ENCODE measurements at regions not wholly inside any gene's neighbourhood (a gene's known extent, or its start where the extent isn't known, plus 50 kb on each side); places are given as distances from the start of the nearest gene placed in this dataset.
"Not testable (repeated sequence)": the region's sequence is repeated elsewhere in the genome, so short reads cannot be mapped to it uniquely, and the experiment has no call there.

DNA sequence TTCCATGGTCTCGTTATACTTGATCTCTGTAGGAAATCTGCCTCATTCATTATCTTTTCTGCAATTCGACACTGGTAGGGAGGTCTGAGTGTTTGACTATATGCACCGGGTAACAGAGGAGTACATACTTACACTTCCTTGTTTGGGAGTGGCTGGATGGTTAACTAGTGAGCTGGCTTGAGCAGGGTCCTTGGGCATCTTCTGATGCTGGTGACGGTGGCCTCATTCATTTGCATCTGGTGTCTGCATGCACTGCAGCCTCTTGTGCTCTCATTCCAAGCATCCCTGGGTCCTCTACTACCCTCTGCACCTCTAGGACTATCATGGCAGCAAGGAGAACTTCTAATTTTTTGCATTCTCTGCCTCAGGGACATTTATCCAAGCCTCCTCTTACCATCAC lies 100.0 kb upstream of the TCF4 start:
- DNase-seq: no peak

DNA sequence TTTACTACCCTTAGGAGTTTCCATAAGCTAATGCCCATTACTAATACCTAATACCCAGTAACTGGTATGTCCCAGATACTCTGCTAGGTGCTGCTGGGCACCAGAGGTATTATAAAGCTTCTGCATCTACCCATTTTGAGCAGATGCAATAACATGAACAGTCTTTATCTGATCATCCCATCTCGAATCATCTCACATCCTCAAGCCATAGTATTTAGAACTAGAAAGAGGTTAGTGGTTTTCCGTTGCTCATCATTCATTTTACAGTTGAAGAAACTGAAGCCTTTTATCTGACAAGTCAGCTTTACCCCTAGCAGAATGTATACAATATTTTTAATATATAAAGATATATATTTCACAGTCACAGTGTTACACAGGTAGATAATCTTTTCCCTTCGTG lies 99.1 kb upstream of the TCF4 start:
- no peak for DNase-seq

DNA sequence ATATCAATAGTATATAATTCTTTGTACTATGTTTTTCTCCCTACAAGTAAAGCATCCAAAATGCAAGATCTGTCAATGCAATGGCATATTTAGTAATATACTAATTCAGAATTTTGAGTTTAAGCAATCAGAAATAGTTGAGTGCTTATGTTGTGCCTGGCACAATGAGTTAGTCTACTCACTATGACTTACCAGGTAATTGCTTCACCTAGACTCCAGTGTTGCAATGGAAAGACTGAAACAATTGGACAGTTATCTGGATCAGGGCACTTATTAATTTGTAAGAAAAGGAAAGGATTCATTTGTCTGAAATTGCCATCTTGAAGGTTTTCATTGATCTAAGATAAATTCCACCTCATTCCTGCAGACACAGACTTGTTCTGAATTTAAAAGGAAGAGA lies 97.6 kb upstream of the TCF4 start:
- DNase-seq: no peak

DNA sequence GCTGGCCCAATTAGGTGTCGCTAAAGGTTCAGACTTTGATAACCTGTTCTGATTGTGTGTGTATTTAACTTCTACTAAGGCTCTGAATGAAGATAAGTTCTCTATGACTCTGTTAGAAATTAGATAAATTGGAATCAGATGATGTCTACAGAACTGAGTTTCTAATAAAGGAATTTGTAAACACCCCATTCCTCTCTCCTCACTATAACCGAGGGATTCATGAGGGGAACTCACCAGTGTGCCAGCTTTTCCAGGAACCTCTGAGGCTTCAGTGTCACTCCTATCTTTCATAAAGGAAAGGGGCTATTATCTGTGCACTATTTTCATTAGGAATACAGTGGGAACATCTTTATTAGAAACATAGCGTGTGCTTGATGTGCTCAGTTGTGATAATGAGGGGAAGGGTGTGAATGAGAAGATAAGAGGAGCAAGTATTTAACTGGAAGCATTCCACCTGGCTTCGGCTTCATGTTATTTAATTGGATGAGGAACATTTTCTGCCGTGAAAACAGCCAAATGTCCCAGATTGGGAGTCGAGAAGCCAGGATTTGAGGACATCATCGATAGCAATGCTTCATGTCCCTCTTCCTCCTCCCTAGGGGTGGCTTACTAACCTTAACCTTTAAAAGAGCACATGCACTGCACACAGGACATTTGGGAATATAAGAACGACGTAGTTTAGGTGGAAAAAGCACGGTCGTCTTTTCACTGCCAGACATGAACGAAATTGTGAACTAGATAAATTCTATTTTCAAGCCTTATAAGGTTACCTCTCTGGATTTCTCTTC lies 84.8 kb upstream of the TCF4 start:
- DNase-seq: peak; percentile 2

DNA sequence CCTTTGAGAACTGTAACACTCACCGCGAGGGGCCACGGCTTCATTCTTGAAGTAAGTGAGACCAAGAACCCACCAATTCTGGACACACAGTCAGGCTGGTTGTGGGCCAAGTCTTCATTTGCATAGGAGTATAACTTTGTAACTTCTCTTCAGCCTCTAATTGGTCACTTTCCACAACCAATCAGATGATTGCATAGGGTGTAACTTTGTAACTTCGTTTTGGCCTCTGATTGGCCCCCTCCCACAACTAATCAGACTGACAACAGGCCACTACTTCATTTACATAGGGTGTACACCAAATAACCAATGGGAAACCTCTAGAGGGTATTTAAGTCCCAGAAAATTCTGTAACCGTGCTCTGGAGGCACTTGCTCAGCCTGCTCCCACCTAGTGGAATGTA lies 77.5 kb upstream of the TCF4 start:
- no peak for DNase-seq

DNA sequence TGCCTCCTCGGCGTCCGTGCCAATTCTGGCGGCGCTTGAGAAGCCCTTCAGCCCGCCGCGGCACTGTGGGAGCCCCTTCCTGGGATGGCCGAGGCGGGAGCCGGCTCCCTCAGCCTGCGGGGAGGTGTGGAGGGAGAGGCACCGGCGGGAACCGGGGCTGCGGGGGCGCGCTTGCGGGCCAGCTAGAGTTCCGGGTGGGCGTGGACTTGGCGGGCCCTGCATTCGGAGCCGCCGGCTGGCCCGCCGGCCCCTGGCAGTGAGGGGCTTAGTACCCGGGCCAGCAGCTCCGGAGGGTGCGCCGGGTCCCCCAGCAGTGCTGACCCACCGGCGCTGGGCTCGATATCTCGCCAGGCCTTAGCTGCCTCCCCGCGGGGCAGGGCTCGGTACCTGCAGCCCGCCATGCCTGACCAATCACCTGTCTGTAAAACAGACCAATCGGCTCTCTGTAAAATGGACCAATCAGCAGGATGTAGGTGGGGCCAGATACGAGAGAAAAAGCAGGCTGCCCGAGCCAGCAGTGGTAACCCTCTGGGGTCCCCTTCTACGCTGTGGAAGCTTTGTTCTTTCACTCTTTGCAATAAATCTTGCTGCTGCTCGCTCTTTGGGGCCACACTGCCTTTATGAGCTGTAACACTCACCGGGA lies 76.9 kb upstream of the TCF4 start:
- not testable (repeated sequence) for DNase-seq

DNA sequence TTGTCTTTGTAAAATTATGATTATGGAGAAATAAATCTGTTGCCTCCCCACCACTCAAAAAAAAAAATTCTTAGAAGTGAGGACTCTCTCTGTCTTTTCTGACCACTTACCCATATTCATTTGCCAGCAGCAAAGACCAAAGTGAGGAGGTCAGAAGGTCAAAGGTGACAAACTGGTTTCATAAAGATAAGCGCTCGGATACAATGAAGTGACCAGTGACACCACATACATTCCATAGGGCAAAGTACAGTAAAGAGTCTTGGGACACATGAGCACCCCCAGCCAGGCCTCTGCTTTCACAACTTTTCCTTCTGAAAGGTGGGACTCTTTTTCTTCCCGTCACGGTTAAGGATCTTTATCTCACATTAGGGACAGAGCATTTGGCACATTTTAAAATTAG lies 75.9 kb upstream of the TCF4 start:
- no peak for DNase-seq

DNA sequence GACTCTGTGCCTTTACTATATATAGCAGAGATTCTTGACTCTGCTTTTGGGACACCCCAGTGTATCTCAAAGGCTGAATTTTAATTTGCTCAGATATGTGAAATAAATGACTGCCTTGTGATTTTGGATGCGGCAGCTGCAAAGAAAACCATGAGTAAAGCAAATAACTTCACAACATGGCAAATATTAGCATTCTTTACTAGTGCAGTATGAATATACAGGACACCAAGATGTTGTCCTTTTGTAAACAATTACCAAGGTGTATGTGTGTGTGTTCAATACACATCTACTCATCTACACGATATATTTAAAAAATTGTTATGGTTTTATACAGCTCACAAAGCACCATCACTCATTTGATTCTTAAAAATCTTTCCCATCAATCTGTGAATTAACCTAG lies 70.6 kb upstream of the TCF4 start:
- no peak for DNase-seq

DNA sequence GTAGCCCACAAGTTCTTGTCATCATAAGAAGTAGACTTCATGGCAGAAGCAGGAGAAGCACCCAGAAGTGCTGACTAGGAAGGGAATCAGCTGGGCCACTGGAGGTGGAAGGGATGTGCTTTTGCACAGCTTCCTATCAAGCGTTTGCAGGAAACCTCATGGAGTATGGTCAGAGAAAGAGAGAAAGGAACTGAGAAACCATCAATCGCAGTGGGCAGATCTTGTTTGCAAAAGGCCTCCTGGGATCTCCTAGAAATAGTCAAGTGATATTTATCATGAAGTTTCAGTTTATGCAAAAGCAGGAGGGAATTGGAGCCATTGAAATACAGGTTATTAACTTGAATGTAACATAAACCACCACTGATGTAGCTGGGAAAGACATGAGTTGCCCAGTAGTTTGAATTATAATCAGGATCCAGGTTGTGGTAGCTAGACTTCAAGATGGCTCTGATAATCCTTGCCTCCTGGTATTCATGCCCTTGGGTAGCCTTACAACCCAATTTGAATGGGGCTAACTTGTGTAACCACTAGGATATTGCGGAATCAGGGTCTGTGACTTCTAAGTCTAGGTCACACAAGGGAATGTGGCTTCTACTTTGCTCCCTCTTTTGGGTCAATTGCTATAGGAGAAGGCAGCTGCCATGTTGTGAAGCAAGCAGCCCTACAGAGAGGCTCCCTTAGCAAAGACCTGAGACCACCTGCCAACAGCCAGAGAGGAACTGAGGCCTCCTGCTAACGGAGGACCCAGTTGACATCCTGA lies 69.8 kb upstream of the TCF4 start:
- DNase-seq: no peak

DNA sequence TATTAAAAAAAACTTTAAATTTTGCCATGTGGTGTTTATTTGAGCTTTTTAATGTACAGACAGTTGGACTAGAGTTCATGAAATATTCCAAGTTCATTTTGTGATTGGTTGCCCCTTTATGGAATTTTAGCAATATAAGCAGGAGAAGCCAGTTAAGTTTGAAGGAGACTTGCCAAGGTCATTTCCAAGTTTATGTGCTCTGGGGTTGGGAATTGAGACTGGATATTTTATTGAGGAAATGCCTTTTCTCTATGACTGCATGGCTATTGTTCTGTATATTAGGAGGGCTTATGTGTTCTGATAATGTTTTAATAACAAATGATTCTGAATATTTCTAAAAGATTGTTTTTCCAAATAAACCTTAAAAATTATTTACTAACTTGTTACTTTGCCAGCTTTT lies 67.0 kb upstream of the TCF4 start:
- DNase-seq: no peak

DNA sequence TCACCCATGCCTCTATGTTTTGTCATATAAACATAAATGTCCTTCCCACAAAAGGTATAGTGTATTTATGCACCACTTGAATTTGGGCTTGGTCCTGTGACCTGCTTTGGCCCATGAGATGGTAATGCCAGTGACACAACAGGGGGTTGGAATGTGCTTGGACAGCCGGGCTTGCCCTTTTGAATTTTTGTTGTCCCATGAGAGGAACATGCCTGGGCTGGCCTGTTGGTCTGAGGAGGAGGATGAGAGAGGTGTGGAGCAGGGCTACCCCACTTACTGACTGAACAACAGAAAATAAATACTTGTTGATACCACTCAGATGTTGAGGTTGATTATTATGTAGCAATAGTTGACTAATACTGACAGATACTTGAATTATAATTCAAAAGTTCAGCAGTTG lies 63.2 kb upstream of the TCF4 start:
- DNase-seq: no peak

DNA sequence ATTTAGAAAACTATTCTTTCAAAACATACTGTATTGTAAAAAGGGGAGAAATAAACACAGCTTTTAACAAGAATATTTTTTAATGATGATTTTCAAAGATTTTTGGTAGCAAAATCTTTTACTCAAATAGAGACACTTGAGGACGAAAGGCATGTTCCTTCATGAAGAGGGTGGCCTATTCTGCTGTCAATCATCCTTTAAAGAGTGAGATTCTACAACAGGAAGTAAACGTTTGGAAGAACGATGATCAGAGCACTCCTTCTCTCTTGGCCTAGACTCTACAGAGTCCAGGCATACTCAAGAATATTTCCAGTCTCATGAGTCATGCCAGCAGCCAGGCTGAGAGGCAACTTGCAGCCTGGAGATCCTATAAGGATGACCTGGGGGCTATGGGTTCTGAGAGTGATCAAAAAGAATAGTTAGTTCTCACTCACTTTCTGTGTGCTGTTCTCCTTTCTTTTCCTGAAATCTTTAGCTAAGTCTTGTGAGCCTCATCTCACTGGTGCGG lies 62.4 kb upstream of the TCF4 start:
- DNase-seq: peak; percentile 21

DNA sequence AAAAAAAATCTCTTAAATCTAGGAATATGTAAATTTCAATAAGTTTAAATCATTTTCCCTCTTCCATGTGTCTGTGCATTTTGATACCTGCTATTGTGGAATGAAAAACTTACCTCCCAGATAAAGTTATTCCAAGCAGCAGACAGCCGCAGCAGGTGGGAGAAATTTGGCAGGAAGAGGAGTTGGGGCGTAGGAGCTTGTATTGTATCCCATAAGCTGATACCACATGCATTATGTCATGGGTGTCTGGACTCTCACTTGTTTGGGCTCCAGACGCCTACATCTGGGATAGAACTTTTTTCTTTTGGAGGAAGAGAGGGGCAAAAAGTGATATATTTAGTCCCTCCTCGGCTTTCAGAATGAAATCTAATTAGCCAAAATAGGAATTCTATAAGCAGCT lies 59.3 kb upstream of the TCF4 start:
- no peak for DNase-seq

DNA sequence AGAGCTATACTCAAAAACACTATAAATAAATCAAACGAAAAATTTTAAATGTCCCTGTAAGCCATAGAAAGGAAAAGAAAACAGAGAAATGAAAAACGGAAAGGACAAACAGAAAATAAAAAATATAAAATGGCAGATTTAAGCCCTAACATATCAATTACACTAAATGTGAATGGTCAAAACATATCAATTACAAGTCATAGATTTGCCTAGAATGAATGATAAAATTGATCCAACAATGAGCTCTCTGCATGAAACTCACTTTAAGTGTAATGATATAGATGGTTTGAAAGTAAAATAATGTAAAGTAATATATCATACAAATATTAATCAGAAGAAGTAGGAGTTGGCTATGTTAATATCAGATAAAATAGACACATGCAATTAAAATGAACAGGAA lies 54.2 kb upstream of the TCF4 start:
- DNase-seq: no peak

DNA sequence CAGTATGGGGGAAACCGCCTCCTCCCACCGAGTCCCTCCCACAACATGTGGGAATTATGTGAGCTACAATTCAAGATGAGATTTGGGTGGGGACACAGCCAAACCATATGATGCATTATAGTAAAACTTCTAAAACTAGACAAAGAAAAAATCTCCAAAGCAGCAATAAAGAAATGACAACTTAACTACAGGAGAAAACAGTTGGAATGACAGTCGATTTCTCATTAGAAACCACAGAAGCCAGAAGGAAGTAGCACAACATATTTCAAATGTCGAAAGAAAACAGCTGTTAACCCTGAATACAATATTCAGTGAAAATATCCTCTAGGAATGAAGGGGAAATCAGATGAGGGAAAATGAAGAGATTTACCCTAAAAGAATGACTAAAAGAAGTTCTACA lies 53.5 kb upstream of the TCF4 start:
- DNase-seq: peak; percentile 66

Measured in fibroblast of upper back skin (primary cell).